ENCODE measurements at regions not wholly inside any gene's neighbourhood (a gene's known extent, or its start where the extent isn't known, plus 50 kb on each side); places are given as distances from the start of the nearest gene placed in this dataset.

DNA sequence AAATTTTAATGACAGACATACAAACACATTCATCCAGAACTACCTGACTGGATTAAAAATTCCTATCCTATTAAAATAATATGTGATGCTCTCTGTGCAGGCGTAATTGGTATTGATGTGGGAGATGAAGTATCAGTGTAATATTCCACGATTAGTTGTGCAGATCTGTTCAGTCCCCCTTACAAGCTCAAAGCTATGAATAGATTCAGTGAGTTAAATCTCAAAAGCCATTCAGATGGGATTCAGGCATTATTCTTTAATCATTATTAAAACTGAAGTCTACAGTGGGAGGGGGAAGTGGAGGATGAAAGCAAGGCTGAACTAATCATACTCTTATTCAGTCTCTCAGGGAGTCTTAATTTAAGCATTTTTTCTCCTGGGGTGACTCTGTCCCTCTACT lies 855.8 kb downstream of the EFNA5 start:
- no peak for TF ChIP-seq POLR2AphosphoS5 (IDR thresholded peaks at IDR 0.05; ENCODE audit: low read depth, low read length)
- no peak for TF ChIP-seq CTCF (IDR thresholded peaks at IDR 0.05 in 2 of 3, conservative IDR thresholded peaks at IDR 0.05 in 1 of 3; ENCODE audit: borderline replicate concordance in 1 of 3, insufficient read depth in 1 of 3, low read depth in 2 of 3, low read length in 2 of 3)
- TF ChIP-seq EZH2 (IDR thresholded peaks at IDR 0.05), result no peak
- TF ChIP-seq POLR2A (IDR thresholded peaks at IDR 0.05; ENCODE audit: borderline replicate concordance, extremely low read depth, insufficient read depth, insufficient read length), result no peak
- no peak for TF ChIP-seq ELF1 (IDR thresholded peaks at IDR 0.05; ENCODE audit: borderline replicate concordance, low read depth)
- TF ChIP-seq SRF (IDR thresholded peaks at IDR 0.05; ENCODE audit: low read depth), result no peak
- TF ChIP-seq ZNF274 (IDR thresholded peaks at IDR 0.05; ENCODE audit: low read depth, low read length), result no peak

Measured in HCT116 (cell line).